ENCODE measurements at regions not wholly inside any gene's neighbourhood (a gene's known extent, or its start where the extent isn't known, plus 50 kb on each side); places are given as distances from the start of the nearest gene placed in this dataset.

- ATAC-seq (no peak), DNase-seq (no peak)
- no peak overlapping the region for H3K4me3 ChIP-seq
- H3K27ac ChIP-seq = no peak overlapping the region
- no peaks in the 10 kb centered on the region for H3K4me1 ChIP-seq
- intact Hi-C loops (cut with DNase I) = no loop called here
- no peaks in the 10 kb centered on the region for H3K27me3 ChIP-seq
- 80 to 91% (median 85%) methylated on average over 2 of the region's 2 CpGs for WGBS, 4 donors
- H3K9me3 ChIP-seq = no peaks in the 10 kb centered on the region
- H3K36me3 ChIP-seq = no peaks in the 10 kb centered on the region
- TF ChIP-seq, protein P1, sequence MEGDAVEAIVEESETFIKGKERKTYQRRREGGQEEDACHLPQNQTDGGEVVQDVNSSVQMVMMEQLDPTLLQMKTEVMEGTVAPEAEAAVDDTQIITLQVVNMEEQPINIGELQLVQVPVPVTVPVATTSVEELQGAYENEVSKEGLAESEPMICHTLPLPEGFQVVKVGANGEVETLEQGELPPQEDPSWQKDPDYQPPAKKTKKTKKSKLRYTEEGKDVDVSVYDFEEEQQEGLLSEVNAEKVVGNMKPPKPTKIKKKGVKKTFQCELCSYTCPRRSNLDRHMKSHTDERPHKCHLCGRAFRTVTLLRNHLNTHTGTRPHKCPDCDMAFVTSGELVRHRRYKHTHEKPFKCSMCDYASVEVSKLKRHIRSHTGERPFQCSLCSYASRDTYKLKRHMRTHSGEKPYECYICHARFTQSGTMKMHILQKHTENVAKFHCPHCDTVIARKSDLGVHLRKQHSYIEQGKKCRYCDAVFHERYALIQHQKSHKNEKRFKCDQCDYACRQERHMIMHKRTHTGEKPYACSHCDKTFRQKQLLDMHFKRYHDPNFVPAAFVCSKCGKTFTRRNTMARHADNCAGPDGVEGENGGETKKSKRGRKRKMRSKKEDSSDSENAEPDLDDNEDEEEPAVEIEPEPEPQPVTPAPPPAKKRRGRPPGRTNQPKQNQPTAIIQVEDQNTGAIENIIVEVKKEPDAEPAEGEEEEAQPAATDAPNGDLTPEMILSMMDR (IDR thresholded peaks at IDR 0.05) = no peak
- TF ChIP-seq POLR2A (IDR thresholded peaks at IDR 0.05) = no peak
Observed at GRCh38 chr15:97561529-97561928, 399.0 kb upstream of the ARRDC4 start.

DNA sequence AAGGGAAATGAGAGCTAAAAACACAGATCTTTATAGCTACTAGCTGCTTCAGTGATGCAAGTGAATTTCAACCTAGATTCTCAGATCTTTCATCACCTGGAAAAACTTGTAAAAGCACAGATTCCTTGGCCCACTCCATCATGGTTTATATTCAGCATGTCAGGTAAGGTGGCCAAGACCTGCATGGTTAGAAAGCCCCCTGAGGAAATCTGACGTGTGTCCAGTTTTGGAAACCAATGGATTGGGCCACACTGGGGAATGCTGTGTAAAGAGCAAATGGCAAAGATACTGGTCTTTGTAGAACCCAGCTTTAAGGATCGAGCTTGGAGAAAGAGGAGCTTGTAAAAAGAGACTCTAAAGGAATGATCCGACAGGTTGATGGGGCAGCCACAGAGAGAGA, 397.0 kb upstream of the ARRDC4 start:
- intact Hi-C loops (cut with DNase I) = no loop called here
- Histone ChIP-seq H3K4me3 (no peak overlapping the region), H3K36me3 (no peaks in the 10 kb centered on the region), H3K27ac (no peak overlapping the region), H3K27me3 (no peaks in the 10 kb centered on the region), H3K9me3 (no peaks in the 10 kb centered on the region), H3K4me1 (peaks cover 0 to 9% (median 0%) of the 10 kb centered on the region in 12 donors)
- WGBS, 4 donors = 89 to 92% (median 90%) methylated on average over 3 of the region's 3 CpGs
- TF ChIP-seq, protein P1 (IDR thresholded peaks at IDR 0.05) = no peak
- no peak for TF ChIP-seq POLR2A (IDR thresholded peaks at IDR 0.05)
- no peak for DNase-seq
- ATAC-seq = no peak

DNA sequence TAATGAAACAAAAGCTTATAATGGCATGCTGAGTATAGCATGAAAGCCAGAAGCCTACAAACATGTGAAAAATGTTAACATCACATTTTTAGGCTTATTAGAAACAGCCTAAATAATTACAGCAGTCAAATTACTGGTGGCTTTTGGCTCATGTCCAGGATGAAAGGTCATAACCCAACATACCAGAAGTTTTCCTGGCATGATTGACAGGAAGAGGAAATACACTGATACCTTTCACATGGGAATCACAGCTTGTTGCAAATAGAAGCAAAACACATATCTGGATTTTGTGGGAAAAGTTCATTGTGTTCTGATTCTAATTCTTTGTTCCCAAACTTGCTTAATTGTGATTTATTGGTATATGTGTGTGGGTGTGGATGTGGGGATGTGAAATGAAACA, 393.5 kb upstream of the ARRDC4 start:
- H3K4me1 ChIP-seq = peaks cover 0 to 9% (median 0%) of the 10 kb centered on the region in 12 donors
- no peak for TF ChIP-seq POLR2A (IDR thresholded peaks at IDR 0.05)
- TF ChIP-seq, protein P1 (IDR thresholded peaks at IDR 0.05) = no peak
- ATAC-seq (peak in 1 of 4 donors; percentile 32), DNase-seq (no peak)
- peaks cover 0 to 20% (median 0%) of the 10 kb centered on the region in 12 donors for H3K9me3 ChIP-seq
- H3K27ac ChIP-seq = no peak overlapping the region
- no peak overlapping the region for H3K4me3 ChIP-seq
- H3K27me3 ChIP-seq = no peaks in the 10 kb centered on the region
- no peaks in the 10 kb centered on the region for H3K36me3 ChIP-seq
- intact Hi-C loops (cut with DNase I) = no loop called here

- peaks cover 0 to 9% (median 0%) of the 10 kb centered on the region in 12 donors for H3K4me1 ChIP-seq
- no peaks in the 10 kb centered on the region for H3K36me3 ChIP-seq
- DNase-seq (no peak), ATAC-seq (no peak)
- H3K27ac ChIP-seq = no peak overlapping the region
- no peak overlapping the region for H3K4me3 ChIP-seq
- TF ChIP-seq, protein P1 (IDR thresholded peaks at IDR 0.05) = no peak
- TF ChIP-seq POLR2A (IDR thresholded peaks at IDR 0.05) = no peak
- intact Hi-C loops (cut with DNase I) = no loop called here
- H3K9me3 ChIP-seq = peaks cover 0 to 20% (median 0%) of the 10 kb centered on the region in 12 donors
- H3K27me3 ChIP-seq = no peaks in the 10 kb centered on the region
- WGBS, 4 donors = 51 to 71% (median 63%) methylated on average over 1 of the region's 1 CpG
Observed at GRCh38 chr15:97567411-97567810, 393.1 kb upstream of the ARRDC4 start.

Data from heart left ventricle (tissue), 16 donors.